ENCODE measurements at regions not wholly inside any gene's neighbourhood (a gene's known extent, or its start where the extent isn't known, plus 50 kb on each side); places are given as distances from the start of the nearest gene placed in this dataset.

- no peak for DNase-seq (ENCODE audit: low read depth, low spot score)
- H3K9me3 ChIP-seq (ENCODE audit: control insufficient read depth in 1 of 2, insufficient read depth in 1 of 2, low read depth in 1 of 2, low read length in 2 of 2), result no peaks in the 10 kb centered on the region
- H3K4me2 ChIP-seq (ENCODE audit: low read length), result no peak overlapping the region
- intact Hi-C loops (cut with micrococcal nuclease), result no loop called here
- peaks cover 0 to 54% of the 10 kb centered on the region in 2 experiments; a peak in 3 of 4 replicates for H3K4me1 ChIP-seq (ENCODE audit: control insufficient read depth in 1 of 2, insufficient read depth in 2 of 2, low read length in 2 of 2)
- H3K79me2 ChIP-seq (ENCODE audit: insufficient read depth, low read length), result no peaks in the 10 kb centered on the region
- no peaks in the 10 kb centered on the region for H3K27me3 ChIP-seq (ENCODE audit: insufficient read depth, low read length)
- no peak overlapping the region for H3K9ac ChIP-seq (ENCODE audit: low read length)
- no peak for TF ChIP-seq ZNF274 (IDR thresholded peaks at IDR 0.05; ENCODE audit: low read depth, low read length)
- no peak for TF ChIP-seq POLR2AphosphoS5 (IDR thresholded peaks at IDR 0.05; ENCODE audit: low read depth, low read length)
- no peak for TF ChIP-seq MAX (IDR thresholded peaks at IDR 0.05)
- TF ChIP-seq CBX3 (IDR thresholded peaks at IDR 0.05; ENCODE audit: low read depth), result no peak
- TF ChIP-seq EZH2 (IDR thresholded peaks at IDR 0.05), result no peak
- no peak for TF ChIP-seq CEBPB (IDR thresholded peaks at IDR 0.05; ENCODE audit: low read depth)
- no peak for TF ChIP-seq TCF7L2 (IDR thresholded peaks at IDR 0.05; ENCODE audit: borderline replicate concordance, extremely low read depth, insufficient read depth, insufficient read length)
- TF ChIP-seq SRF (IDR thresholded peaks at IDR 0.05; ENCODE audit: low read depth), result no peak
- TF ChIP-seq FOSL1 (IDR thresholded peaks at IDR 0.05; ENCODE audit: low read depth), result no peak
- TF ChIP-seq EGR1 (IDR thresholded peaks at IDR 0.05; ENCODE audit: low read depth), result no peak
- no peak for TF ChIP-seq SP1 (IDR thresholded peaks at IDR 0.05; ENCODE audit: low read depth)
- TF ChIP-seq YY1 (IDR thresholded peaks at IDR 0.05; ENCODE audit: extremely low read depth, insufficient replicate concordance, low read depth, low read length), result no peak
- TF ChIP-seq REST (IDR thresholded peaks at IDR 0.05; ENCODE audit: low read depth), result no peak
- no peak for TF ChIP-seq ELF1 (IDR thresholded peaks at IDR 0.05; ENCODE audit: borderline replicate concordance, low read depth)
- no peak for TF ChIP-seq POLR2A (IDR thresholded peaks at IDR 0.05; ENCODE audit: borderline replicate concordance, extremely low read depth, insufficient read depth, insufficient read length)
- TF ChIP-seq CTCF (IDR thresholded peaks at IDR 0.05 in 2 of 3, conservative IDR thresholded peaks at IDR 0.05 in 1 of 3; ENCODE audit: borderline replicate concordance in 1 of 3, insufficient read depth in 1 of 3, low read depth in 2 of 3, low read length in 2 of 3), result no peak
- no peak for TF ChIP-seq SIN3A (IDR thresholded peaks at IDR 0.05; ENCODE audit: low read depth)
- TF ChIP-seq JUND (IDR thresholded peaks at IDR 0.05), result no peak
- ChIA-PET POLR2A (no interaction called here), CTCF (no interaction called here), RAD21 (ENCODE audit: low non-redundant PET in 1 of 2, low total read pairs in 2 of 2, uncharacterized antibody in 2 of 2, unreplicated experiment in 2 of 2) (no interaction called here)
- H3K4me3 ChIP-seq (replicated peaks in 1 of 2; ENCODE audit: low read depth in 1 of 2, low read length in 2 of 2), result no peak overlapping the region
- H3K36me3 ChIP-seq (ENCODE audit: control insufficient read depth in 1 of 2, insufficient read depth in 2 of 2, low read length in 2 of 2), result no peaks in the 10 kb centered on the region
- H3K27ac ChIP-seq (ENCODE audit: low read depth, low read length), result no peak overlapping the region
- no peaks in the 10 kb centered on the region for H4K20me1 ChIP-seq (ENCODE audit: insufficient read depth)
- no peak overlapping the region for H2AFZ ChIP-seq (ENCODE audit: low read depth, low read length, poor library complexity, severe bottlenecking)
- no peaks in the 10 kb centered on the region for H3K9me2 ChIP-seq (ENCODE audit: insufficient read depth)
- BruUV-seq (replicated peaks), result no TSS peak
- ATAC-seq, result no peak
Observed at GRCh38 chr18:8947566-8947965, 154.9 kb upstream of the NDUFV2 start.

All from HCT116 (cell line).